Astrocyte (in vitro differentiated cells and primary cell): ENCODE measurements at regions not wholly inside any gene's neighbourhood (a gene's known extent, or its start where the extent isn't known, plus 50 kb on each side); places are given as distances from the start of the nearest gene placed in this dataset.

Source experiments
- EZH2 ChIP-seq: IDR thresholded peaks from 2 replicates; pipeline ENCODE4 v1.6.1; 2012; ENCODE audit warnings: mild to moderate bottlenecking, low read length, inconsistent platforms; ENCODE audit not compliant: insufficient read depth
- TF ChIP-seq, protein P1 (sequence below): IDR thresholded peaks from 2 replicates; pipeline ENCODE4 v1.5.1; 2011; ENCODE audit warnings: low read depth, mild to moderate bottlenecking, inconsistent platforms, low read length, moderate library complexity; ENCODE audit not compliant: insufficient read depth

DNA sequence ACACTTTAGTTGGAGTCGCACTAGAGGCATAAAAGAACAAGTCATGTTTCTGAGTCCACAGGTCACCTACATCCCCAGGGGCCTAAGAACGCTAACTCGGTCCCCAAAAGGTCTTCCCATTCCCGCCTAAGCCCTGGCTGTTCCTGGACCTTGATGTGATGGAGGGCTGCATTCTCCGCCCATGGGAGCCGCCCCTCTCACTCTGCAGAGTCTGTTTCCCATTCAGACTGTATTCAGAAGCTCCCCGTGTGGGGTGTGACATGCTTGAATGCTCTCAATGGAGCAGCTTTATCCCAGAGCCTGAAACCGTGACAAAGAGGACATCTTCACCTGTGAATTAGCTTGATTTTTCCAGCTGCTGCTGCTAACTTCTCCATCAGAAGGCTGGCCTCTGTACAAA is 319.0 kb upstream of the KLHL29 start:
- TF ChIP-seq, protein P1, sequence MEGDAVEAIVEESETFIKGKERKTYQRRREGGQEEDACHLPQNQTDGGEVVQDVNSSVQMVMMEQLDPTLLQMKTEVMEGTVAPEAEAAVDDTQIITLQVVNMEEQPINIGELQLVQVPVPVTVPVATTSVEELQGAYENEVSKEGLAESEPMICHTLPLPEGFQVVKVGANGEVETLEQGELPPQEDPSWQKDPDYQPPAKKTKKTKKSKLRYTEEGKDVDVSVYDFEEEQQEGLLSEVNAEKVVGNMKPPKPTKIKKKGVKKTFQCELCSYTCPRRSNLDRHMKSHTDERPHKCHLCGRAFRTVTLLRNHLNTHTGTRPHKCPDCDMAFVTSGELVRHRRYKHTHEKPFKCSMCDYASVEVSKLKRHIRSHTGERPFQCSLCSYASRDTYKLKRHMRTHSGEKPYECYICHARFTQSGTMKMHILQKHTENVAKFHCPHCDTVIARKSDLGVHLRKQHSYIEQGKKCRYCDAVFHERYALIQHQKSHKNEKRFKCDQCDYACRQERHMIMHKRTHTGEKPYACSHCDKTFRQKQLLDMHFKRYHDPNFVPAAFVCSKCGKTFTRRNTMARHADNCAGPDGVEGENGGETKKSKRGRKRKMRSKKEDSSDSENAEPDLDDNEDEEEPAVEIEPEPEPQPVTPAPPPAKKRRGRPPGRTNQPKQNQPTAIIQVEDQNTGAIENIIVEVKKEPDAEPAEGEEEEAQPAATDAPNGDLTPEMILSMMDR = no peak
- no peak for TF ChIP-seq EZH2
